ENCODE measurements at regions not wholly inside any gene's neighbourhood (a gene's known extent, or its start where the extent isn't known, plus 50 kb on each side); places are given as distances from the start of the nearest gene placed in this dataset.

DNA sequence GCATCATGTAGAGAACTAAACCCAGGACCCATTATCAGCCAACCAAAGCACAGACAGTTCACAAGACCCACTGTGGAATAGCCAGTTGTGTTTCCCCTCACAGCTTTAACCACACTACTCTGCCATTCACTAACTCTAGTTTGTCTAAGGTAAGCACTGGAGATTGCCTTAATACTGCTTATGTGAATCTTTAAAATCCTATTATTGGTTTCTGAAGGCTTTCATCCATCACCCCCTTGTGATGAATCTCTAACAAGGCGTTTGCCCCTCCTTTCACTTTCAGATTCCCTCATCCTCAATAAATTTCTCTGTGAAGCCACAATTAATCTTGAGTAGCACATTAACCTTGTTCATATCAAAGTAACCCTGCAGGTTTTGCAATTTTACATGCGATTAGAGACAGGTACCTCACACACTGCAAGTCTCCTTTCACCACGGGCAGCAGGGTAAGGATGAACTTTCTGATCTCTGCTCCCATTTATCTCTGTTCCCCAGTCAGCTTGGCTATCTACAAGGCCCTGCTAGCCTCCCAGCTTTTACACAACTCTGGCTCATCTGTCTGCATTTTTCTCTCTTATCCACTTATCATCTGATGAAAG is 785.6 kb downstream of the REEP3 start:
- no peak for ATAC-seq
- no peak for TF ChIP-seq ZNF70 (CRISPR knock-in tag; IDR thresholded peaks at IDR 0.05)
- TF ChIP-seq ARNTL (CRISPR knock-in tag; IDR thresholded peaks at IDR 0.05; ENCODE audit: borderline replicate concordance, low read depth), result no peak
- TF ChIP-seq, protein P1, sequence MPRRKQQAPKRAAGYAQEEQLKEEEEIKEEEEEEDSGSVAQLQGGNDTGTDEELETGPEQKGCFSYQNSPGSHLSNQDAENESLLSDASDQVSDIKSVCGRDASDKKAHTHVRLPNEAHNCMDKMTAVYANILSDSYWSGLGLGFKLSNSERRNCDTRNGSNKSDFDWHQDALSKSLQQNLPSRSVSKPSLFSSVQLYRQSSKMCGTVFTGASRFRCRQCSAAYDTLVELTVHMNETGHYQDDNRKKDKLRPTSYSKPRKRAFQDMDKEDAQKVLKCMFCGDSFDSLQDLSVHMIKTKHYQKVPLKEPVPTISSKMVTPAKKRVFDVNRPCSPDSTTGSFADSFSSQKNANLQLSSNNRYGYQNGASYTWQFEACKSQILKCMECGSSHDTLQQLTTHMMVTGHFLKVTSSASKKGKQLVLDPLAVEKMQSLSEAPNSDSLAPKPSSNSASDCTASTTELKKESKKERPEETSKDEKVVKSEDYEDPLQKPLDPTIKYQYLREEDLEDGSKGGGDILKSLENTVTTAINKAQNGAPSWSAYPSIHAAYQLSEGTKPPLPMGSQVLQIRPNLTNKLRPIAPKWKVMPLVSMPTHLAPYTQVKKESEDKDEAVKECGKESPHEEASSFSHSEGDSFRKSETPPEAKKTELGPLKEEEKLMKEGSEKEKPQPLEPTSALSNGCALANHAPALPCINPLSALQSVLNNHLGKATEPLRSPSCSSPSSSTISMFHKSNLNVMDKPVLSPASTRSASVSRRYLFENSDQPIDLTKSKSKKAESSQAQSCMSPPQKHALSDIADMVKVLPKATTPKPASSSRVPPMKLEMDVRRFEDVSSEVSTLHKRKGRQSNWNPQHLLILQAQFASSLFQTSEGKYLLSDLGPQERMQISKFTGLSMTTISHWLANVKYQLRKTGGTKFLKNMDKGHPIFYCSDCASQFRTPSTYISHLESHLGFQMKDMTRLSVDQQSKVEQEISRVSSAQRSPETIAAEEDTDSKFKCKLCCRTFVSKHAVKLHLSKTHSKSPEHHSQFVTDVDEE (CRISPR knock-in tag; IDR thresholded peaks at IDR 0.05), result no peak
- TF ChIP-seq PPARA (CRISPR knock-in tag; IDR thresholded peaks at IDR 0.05; ENCODE audit: borderline replicate concordance), result no peak
- TF ChIP-seq ZNF565 (CRISPR knock-in tag; conservative IDR thresholded peaks at IDR 0.05; ENCODE audit: low read depth), result no peak
- no peak for TF ChIP-seq GLIS3 (CRISPR knock-in tag; IDR thresholded peaks at IDR 0.05)
- TF ChIP-seq ESRRG (CRISPR knock-in tag; IDR thresholded peaks at IDR 0.05), result no peak
- TF ChIP-seq ZC3H10 (CRISPR knock-in tag; IDR thresholded peaks at IDR 0.05), result no peak
- no peak for TF ChIP-seq ZFP3 (CRISPR knock-in tag; IDR thresholded peaks at IDR 0.05)
- no peak for TF ChIP-seq SNAI2 (CRISPR knock-in tag; IDR thresholded peaks at IDR 0.05)
- TF ChIP-seq ZFP30 (CRISPR knock-in tag; IDR thresholded peaks at IDR 0.05), result no peak
- TF ChIP-seq, protein P2, sequence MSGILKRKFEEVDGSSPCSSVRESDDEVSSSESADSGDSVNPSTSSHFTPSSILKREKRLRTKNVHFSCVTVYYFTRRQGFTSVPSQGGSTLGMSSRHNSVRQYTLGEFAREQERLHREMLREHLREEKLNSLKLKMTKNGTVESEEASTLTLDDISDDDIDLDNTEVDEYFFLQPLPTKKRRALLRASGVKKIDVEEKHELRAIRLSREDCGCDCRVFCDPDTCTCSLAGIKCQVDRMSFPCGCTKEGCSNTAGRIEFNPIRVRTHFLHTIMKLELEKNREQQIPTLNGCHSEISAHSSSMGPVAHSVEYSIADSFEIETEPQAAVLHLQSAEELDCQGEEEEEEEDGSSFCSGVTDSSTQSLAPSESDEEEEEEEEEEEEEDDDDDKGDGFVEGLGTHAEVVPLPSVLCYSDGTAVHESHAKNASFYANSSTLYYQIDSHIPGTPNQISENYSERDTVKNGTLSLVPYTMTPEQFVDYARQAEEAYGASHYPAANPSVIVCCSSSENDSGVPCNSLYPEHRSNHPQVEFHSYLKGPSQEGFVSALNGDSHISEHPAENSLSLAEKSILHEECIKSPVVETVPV (CRISPR knock-in tag; IDR thresholded peaks at IDR 0.05), result no peak
- TF ChIP-seq BACH2 (CRISPR knock-in tag; IDR thresholded peaks at IDR 0.05; ENCODE audit: borderline replicate concordance), result no peak
- TF ChIP-seq, protein P3, sequence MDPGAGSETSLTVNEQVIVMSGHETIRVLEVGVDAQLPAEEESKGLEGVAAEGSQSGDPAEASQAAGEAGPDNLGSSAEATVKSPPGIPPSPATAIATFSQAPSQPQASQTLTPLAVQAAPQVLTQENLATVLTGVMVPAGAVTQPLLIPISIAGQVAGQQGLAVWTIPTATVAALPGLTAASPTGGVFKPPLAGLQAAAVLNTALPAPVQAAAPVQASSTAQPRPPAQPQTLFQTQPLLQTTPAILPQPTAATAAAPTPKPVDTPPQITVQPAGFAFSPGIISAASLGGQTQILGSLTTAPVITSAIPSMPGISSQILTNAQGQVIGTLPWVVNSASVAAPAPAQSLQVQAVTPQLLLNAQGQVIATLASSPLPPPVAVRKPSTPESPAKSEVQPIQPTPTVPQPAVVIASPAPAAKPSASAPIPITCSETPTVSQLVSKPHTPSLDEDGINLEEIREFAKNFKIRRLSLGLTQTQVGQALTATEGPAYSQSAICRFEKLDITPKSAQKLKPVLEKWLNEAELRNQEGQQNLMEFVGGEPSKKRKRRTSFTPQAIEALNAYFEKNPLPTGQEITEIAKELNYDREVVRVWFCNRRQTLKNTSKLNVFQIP (CRISPR knock-in tag; IDR thresholded peaks at IDR 0.05; ENCODE audit: borderline replicate concordance, low read depth), result no peak
- no peak for TF ChIP-seq RARB (CRISPR knock-in tag; IDR thresholded peaks at IDR 0.05)

DNA sequence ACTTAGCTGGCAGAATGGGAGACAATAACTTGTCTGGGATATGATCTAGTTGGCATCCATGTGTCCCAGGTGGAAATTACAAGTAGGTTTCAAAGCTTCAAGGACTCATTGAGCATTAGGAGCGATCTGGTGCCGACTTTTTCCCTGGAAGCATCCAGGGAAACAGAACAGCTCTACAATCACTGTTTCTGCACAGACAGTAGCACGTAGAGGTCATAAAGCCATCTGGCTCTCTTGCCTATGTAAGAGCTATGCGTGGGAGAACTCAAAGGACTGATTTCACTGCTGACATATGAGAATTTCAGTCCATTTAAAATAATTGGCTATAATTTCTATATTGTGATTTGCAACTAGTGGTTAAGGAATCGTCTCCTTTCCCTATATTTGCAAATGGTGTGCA is 791.7 kb downstream of the REEP3 start:
- ATAC-seq, result no peak
- TF ChIP-seq GLIS3 (CRISPR knock-in tag; IDR thresholded peaks at IDR 0.05) (no peak), ZNF565 (CRISPR knock-in tag; conservative IDR thresholded peaks at IDR 0.05; ENCODE audit: low read depth) (no peak), ZC3H10 (CRISPR knock-in tag; IDR thresholded peaks at IDR 0.05) (no peak), BACH2 (CRISPR knock-in tag; IDR thresholded peaks at IDR 0.05; ENCODE audit: borderline replicate concordance) (no peak), ZNF70 (CRISPR knock-in tag; IDR thresholded peaks at IDR 0.05) (no peak), TCF4 (CRISPR knock-in tag; IDR thresholded peaks at IDR 0.05; ENCODE audit: borderline replicate concordance) (no peak), SNAI2 (CRISPR knock-in tag; IDR thresholded peaks at IDR 0.05) (no peak), CSDC2 (CRISPR knock-in tag; IDR thresholded peaks at IDR 0.05) (no peak), PPARA (CRISPR knock-in tag; IDR thresholded peaks at IDR 0.05; ENCODE audit: borderline replicate concordance) (no peak), ARNTL (CRISPR knock-in tag; IDR thresholded peaks at IDR 0.05; ENCODE audit: borderline replicate concordance, low read depth) (no peak), ZFP3 (CRISPR knock-in tag; IDR thresholded peaks at IDR 0.05) (no peak), RARB (CRISPR knock-in tag; IDR thresholded peaks at IDR 0.05) (no peak), TOX (CRISPR knock-in tag; IDR thresholded peaks at IDR 0.05; ENCODE audit: borderline replicate concordance) (no peak)
- TF ChIP-seq, protein P4, sequence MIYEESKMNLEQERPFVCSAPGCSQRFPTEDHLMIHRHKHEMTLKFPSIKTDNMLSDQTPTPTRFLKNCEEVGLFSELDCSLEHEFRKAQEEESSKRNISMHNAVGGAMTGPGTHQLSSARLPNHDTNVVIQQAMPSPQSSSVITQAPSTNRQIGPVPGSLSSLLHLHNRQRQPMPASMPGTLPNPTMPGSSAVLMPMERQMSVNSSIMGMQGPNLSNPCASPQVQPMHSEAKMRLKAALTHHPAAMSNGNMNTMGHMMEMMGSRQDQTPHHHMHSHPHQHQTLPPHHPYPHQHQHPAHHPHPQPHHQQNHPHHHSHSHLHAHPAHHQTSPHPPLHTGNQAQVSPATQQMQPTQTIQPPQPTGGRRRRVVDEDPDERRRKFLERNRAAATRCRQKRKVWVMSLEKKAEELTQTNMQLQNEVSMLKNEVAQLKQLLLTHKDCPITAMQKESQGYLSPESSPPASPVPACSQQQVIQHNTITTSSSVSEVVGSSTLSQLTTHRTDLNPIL (CRISPR knock-in tag; IDR thresholded peaks at IDR 0.05; ENCODE audit: low read depth), result no peak
- TF ChIP-seq, protein P2 (CRISPR knock-in tag; IDR thresholded peaks at IDR 0.05), result no peak

DNA sequence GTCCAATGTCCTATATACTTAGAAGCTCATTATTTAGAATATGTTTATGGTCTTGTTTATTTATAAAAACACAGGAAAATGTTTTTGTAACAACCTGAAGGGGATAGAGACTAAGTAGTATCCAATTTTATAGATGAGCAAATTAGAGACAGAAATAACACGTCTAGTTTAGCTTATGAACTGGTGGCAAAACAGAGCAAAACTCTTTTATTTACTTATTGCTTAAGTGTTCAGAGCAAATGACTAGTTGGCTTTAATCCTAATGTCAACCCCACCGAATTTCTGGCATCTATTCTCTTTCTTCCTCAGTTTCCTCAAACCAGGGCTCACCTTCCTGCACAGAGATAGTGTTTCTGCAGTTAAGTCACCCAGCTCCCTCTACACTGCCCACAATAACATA is 792.8 kb downstream of the REEP3 start:
- ATAC-seq, result no peak
- TF ChIP-seq TCF4 (CRISPR knock-in tag; IDR thresholded peaks at IDR 0.05; ENCODE audit: borderline replicate concordance) (no peak), BACH2 (CRISPR knock-in tag; IDR thresholded peaks at IDR 0.05; ENCODE audit: borderline replicate concordance) (no peak), OSR1 (CRISPR knock-in tag; IDR thresholded peaks at IDR 0.05) (no peak), ESRRG (CRISPR knock-in tag; IDR thresholded peaks at IDR 0.05) (no peak), ZFP3 (CRISPR knock-in tag; IDR thresholded peaks at IDR 0.05) (no peak), GLIS3 (CRISPR knock-in tag; IDR thresholded peaks at IDR 0.05) (no peak), CSDC2 (CRISPR knock-in tag; IDR thresholded peaks at IDR 0.05) (no peak), ISL1 (CRISPR knock-in tag; IDR thresholded peaks at IDR 0.05) (no peak), RARB (CRISPR knock-in tag; IDR thresholded peaks at IDR 0.05) (no peak), ZC3H10 (CRISPR knock-in tag; IDR thresholded peaks at IDR 0.05) (no peak), TOX (CRISPR knock-in tag; IDR thresholded peaks at IDR 0.05; ENCODE audit: borderline replicate concordance) (no peak), ARNTL (CRISPR knock-in tag; IDR thresholded peaks at IDR 0.05; ENCODE audit: borderline replicate concordance, low read depth) (no peak), ZNF70 (CRISPR knock-in tag; IDR thresholded peaks at IDR 0.05) (no peak)
- TF ChIP-seq, protein P2 (CRISPR knock-in tag; IDR thresholded peaks at IDR 0.05), result no peak
- TF ChIP-seq, protein P4 (CRISPR knock-in tag; IDR thresholded peaks at IDR 0.05; ENCODE audit: low read depth), result no peak
